NCI-H2029 treated with DMSO at 0.1 percent for 48 hours (cell line): ENCODE measurements at regions not wholly inside any gene's neighbourhood (a gene's known extent, or its start where the extent isn't known, plus 50 kb on each side); places are given as distances from the start of the nearest gene placed in this dataset.
"Not testable (repeated sequence)": the region's sequence is repeated elsewhere in the genome, so short reads cannot be mapped to it uniquely, and the experiment has no call there.

ENCODE experiments used
- DNase-seq: peaks from one replicate; lab custom pipeline; 2025; lab: John Stamatoyannopoulos, UW

DNA sequence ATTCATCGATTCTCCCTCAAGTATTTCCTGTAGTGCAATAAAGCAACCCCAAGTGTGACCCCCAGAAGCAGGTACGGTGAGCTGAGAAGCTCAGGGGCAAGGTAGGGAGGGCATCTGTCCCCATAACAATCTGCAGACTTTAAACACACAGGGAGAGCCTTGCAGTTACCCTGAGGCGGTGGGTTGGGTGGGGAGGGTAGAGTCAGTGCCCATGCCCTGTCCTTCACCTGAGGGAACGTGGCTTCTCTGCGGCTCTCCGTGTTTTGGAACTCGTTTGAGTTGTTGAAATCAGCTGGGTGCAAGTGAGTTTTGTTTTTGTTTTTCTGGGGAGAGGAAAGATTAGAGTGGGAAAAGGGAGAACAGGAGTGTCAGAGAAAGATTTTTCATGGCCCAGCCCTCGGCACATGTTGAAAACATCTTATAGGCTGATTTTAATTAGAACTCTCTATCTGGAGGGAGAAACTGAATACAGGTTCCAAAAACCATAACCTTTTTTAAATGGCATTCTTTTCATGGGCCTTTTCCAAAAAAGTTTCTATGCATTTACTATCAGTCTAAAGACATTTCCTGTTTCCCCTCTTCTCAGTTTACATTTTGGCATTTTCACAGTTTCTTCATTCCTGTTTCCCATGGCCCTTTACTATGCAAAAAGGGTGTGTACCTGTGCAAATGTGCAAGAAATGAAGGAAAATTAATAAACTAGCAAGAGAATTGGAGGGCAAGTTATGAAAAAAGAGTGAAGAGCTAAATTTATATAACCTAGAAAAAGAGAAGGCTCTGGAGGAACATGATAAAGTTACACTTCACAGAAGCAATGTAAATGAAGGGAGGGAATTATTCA, 266.5 kb upstream of the VLDLR start:
- no peak for DNase-seq

- no peak for DNase-seq
These were observed 265.9 kb upstream of the VLDLR start for GRCh38 chr9:2355697-2355983.

- DNase-seq: no peak
These were observed 265.4 kb upstream of the VLDLR start for GRCh38 chr9:2356041-2356790.

DNA sequence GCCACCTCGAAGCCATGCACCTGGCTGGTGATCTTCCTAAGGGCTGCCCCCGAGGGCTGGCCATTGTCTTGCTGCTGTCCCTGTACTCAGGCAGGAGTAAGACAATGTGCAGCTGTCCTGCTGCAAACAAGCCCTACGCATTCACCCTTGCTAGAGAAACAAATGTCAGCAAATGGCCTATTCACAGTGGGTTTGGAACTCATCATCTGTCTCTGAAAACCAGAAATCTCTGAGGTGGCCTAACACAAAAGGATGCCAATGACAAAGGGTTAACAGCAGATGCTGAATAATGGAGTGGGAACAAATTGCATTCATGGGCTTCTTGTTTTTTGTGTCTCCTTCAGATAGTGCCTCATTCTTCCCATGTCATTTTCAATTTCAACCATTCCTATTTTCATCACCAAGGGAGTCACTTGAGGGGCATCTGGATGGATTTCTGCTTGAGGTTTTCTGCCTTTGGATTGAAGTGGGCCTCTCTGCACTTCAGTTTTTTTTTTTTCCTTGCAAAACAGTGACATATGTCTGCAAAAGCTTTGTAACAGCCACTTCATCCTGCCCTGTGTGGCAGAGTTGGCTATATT, 261.6 kb upstream of the VLDLR start:
- no peak for DNase-seq

DNA sequence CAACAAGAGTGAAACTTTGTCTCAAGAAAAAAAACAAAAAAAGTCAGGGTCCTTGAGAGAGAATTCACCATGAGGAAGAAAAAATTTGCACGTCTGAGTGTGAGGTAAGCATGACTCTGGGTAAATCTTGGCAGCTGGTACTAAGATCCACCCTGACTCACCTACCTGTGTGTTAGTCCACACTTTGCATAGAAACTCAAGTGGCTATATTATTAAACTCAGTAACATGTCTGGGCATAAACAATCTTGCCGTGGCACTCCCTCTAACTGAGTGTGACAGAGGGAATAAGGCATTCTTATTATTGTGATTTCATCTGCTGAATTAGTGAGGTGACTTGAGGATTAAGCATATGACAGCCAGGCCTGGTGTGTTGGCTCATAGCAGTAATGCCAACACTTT, 259.4 kb upstream of the VLDLR start:
- DNase-seq: no peak

DNA sequence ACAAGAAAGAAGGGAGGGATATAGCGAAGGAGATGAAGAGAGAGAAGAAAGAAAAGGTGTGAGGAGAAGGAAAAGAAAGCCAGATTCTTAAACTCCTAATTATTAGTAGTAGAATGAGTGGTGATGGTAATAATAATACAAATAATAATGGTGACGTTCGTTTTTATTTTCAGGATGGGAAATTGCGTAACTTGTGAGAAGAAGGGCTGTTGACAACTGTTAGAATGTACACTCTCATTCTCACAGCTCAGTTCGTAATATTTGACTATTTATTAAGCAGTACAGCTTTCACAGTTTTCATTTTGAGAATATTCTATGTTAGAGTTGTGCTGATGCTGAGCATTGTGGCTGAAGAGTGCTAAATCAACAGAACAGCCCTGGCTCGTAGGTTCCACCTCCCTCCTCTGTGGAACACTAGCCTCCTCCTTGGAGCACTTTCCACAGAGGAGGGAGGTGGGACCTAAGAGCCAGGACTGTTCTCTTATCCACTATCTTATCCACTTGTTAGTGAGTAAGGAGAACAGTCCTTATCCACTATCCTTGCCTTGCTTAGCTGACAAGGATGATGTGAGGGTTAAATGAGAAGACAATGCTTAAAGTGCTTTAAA, 258.3 kb upstream of the VLDLR start:
- no peak for DNase-seq

DNA sequence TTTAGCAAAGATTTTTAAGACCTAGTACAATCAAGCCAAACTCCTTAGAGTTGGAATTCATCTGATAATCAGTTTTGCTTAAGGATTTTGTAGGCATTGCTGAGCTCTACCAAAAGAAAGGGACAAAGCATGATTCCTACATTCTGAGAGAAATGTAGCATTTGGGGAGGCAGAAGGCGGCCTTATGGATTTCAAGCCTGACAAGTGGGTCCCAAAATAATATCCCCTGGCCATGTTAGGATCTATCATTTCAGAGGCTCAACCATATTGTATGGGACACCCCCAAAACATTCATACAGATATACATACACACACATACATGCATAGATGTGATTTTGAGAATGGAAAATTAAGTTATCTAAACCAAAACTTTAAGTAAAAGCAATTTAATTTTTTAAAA, 257.8 kb upstream of the VLDLR start:
- no peak for DNase-seq

GRCh38 chr9:2367970-2368369, 253.6 kb upstream of the VLDLR start:
- no peak for DNase-seq

DNA sequence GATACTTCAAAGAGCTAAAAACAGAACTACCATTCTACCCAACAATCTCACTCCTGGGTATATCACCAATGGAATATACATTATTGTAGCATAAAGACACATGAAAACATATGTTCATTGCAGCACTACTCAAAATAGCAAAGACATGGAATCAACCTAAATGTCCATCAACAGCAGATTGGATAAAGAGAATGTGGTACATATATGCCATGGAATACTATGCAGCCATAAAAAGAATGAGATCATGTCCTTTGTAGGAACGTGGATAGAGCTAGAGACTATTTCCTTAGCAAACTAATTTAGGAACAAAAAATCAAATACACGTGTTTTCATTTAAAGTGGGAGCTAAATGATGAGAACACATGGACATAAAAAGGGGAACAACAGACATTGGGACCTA, 247.9 kb upstream of the VLDLR start:
- DNase-seq: no peak

GRCh38 chr9:2375114-2375513, 246.5 kb upstream of the VLDLR start:
- no peak for DNase-seq

DNA sequence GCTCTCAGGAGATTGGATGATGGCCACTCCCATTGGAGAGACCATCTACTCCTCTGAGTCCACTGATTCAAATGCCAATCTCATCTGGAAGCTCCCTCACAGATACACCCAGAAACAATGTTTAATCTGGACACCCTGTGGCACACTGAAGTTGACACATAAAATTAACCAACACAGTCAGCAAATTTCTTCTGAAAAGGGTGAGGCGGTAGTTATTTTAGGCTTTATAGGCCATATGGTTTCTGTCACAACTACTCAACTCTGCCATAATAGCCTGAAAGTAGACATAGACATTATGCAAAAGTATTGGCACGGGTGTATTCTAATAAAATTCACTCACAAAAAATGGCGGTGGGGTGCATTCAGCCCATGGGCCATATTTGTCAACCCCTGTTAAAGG, 244.5 kb upstream of the VLDLR start:
- DNase-seq: no peak

DNA sequence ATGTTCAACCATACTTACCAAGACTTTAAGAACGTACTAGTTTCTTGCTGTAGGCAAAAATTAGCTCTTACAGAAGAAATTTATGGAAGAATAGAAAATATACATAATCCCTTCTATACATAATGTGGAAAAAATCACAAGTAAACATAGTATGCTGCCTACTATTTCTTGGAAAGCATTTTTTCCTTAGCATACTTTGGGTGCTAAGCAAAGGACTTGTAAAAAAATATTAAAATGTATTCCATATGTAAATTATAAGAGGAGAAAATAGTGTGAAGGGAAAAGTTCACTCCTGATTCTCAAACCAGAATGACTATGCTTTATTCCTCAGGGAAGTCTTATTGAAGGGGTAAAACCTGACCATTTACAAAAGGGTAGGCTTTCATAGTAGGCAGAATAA, 243.8 kb upstream of the VLDLR start:
- no peak for DNase-seq

GRCh38 chr9:2378266-2378665, 243.3 kb upstream of the VLDLR start:
- DNase-seq: no peak

DNA sequence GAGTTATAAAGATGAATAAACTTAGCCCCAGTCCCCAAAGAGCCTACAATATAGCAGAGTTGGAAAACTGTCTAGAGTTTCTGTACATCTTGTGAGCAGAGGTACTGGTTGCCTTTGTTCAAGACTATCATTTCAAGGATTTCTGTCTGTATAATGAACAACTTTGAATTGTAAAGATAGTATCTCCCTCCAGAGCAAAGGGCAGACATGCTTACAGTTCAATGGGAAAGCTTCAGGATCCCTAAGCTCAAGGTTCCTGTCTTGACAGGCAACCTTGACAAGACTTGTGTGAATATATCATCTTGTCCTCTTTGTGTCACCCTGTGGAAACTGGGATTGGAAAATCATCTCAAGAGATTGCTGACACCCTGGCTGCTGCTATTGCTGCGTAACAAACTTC, 242.8 kb upstream of the VLDLR start:
- DNase-seq: no peak

DNA sequence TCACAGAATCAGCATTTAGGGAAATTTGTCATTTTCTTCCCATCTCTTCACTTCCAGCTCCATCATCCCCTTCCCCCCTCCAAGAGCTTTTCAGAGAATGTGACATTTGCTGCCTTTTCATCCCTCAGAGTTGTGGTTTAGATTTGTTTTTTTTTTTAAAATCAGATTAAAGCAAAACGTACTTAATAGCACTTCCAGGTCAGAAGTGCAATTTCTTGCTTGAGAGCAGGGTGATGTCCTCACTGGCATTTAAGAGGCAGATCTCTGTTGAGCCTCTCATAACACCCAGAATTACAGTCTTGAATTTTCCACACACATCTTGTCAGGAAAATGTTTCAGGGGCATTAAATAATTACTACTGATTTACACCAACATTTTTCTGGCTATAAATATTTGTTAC, 236.8 kb upstream of the VLDLR start:
- DNase-seq: no peak

GRCh38 chr9:2385746-2386145, 235.8 kb upstream of the VLDLR start:
- no peak for DNase-seq

DNA sequence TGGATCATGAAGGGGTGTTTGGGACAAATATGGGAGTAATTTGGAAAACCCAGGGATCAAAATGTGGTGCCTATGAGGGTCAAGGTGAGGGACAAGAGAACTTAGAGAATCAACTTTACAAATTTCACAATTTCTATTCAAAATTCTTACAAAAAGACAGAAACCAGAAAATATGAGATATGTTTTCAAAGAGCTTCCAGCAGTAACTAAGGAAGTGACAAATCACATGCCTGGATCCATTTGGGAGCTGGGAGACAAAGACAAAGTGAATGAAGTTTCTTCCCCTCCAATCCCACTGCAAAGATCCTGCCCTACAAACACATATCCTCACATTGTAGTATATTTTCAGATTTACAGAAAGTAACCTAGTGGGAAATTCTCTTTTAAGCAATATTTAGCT, 235.0 kb upstream of the VLDLR start:
- no peak for DNase-seq

GRCh38 chr9:2387166-2387565, 234.4 kb upstream of the VLDLR start:
- no peak for DNase-seq

DNA sequence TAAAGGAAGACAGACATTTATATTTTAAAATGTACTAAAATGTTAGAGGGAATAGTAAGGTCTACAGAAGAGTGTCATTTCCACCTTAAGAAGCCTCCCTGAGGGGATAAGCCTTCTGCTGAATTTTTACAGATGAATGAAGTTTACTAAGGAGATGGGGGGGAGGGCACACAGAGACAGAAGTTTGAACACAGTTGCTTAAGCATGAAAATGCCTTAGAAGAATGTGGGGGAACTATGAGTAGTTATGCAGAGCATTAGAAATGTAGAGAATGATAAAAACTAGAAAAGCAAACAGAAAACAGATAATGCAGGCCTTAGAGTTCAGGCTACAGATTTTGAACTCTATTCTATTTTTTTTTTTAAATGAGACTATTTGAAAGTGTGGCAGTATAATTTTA, 232.2 kb upstream of the VLDLR start:
- no peak for DNase-seq

DNA sequence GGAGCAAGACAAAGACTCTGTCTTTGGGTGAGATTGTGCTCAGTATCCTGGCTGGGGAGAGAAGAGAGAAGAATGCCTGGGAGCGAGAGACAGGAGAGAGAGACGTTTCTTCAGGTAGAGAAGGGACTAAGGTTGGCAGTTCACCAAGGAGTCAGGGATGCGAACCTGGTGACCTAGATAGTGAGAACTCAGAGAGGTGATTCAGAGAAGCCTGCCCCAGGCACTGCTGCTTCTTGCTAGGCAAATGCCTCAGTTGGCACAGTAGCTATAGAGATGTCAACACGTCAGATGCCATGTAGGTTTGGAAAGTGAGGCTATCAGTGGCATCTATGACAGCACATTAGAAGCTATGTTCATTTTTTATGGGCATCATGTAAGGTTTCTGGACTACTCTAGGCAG, 231.6 kb upstream of the VLDLR start:
- DNase-seq: no peak

GRCh38 chr9:2391509-2392132, 230.0 kb upstream of the VLDLR start:
- not testable (repeated sequence) for DNase-seq

DNA sequence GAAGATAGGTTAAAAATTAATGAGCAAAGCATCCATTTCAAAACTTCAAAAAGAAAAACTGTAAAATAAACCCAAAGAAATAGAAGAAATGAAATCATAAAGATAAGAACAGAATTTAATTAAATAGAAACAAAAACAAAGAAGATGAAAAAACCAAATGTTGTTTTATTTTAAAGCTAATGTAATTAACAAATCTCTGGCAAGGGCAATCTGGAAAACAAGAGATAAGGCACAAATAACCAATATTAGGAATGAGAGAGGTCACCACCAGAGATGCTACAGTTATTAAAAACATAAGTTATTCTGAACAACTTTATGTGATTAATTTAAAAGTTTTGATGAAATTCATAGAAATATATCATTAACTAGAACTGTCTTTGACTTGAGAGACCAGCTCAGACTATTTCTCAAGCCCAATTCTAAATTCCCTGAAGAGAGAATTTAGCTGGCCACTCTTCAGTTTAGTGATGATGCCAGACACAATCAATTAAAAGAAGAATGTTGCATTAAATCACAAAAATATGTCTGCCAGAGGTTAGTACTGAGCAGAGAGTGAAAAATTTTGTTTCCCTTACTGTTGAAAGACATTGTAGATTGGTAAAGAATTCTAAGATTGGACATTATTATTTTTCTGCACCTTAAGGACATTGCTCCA, 227.4 kb upstream of the VLDLR start:
- not testable (repeated sequence) for DNase-seq
